HCT116 (cell line): ENCODE measurements at regions not wholly inside any gene's neighbourhood (a gene's known extent, or its start where the extent isn't known, plus 50 kb on each side); places are given as distances from the start of the nearest gene placed in this dataset.

Experiments used
- ATAC-seq: fragments of 200-7000 bp; cut with Tn5 transposase; 2 replicates; pipeline ENCODE4 v1.9.1; 2020; ENCODE audit warnings: mild to moderate bottlenecking, moderate library complexity
- BruUV-seq: library from RNA; stranded (reverse); fragments of 400-500 nt; replicated peaks from 2 replicates; lab custom pipeline; 2021; lab: Mats Ljungman, UMichigan
- CTCF ChIA-PET: fragments of 300-600 bp; sonication (Branson Sonifier 250); formaldehyde crosslinking; loops from one replicate; lab custom pipeline; 2021; ENCODE audit warnings: antibody characterized with exemption; lab: Charles Lee
- POLR2A ChIA-PET: fragments of 300-600, 350-600 bp; sonication (Branson Sonifier 250); formaldehyde crosslinking; loops from one replicate; lab custom pipeline; 2021; ENCODE audit warnings: antibody characterized with exemption; lab: Charles Lee
- RAD21 ChIA-PET, 2 experiments: fragments of 300-600 bp; sonication (Branson Sonifier 250); formaldehyde crosslinking; loops; one replicate each; lab custom pipeline; 2023; ENCODE audit warnings: low total read pairs in 2 of 2; ENCODE audit not compliant: uncharacterized antibody in 2 of 2, unreplicated experiment in 2 of 2, low non-redundant PET in 1 of 2; lab: Charles Lee
- DNase-seq: peaks from one replicate; pipeline ENCODE4 v3.0.0-alpha.2; 2010; ENCODE audit warnings: low read depth, low spot score
- H2AFZ ChIP-seq: fragments of 200-600 bp; shearing (Covaris generic), sonication (generic); 2 replicates; pipeline ENCODE4 v1.6.1; 2017; ENCODE audit warnings: low read depth, mixed run types, mixed read lengths, antibody characterized with exemption, low read length; ENCODE audit not compliant: poor library complexity, severe bottlenecking
- H3K27ac ChIP-seq: 2 replicates; pipeline ENCODE4 v1.5.1; 2012; ENCODE audit warnings: low read depth, low read length
- H3K27me3 ChIP-seq: fragments of 200-600 bp; sonication (generic); 2 replicates; pipeline ENCODE4 v1.6.1; 2016; ENCODE audit warnings: mixed run types, low read length, mixed read lengths; ENCODE audit not compliant: insufficient read depth
- H3K36me3 ChIP-seq, 2 experiments: fragments of 200-500 bp in 1 of 2; fragments of 200-600 bp in 1 of 2; sonication (Bioruptor generic) in 1 of 2; sonication (generic) in 1 of 2; 2 replicates each; pipeline versions ENCODE4 v1.5.1 to v1.6.1; 2014 to 2016; ENCODE audit warnings: low read length in 2 of 2, inconsistent platforms in 1 of 2, mixed read lengths in 1 of 2, mixed run types in 1 of 2; ENCODE audit not compliant: insufficient read depth in 2 of 2, control insufficient read depth in 1 of 2
- H3K4me1 ChIP-seq, 2 experiments: fragments of 200-600 bp in 1 of 2; sonication (generic) in 1 of 2; 2 replicates each; pipeline versions ENCODE4 v1.5.1 to v1.6.1; 2012 to 2017; ENCODE audit warnings: low read length in 2 of 2, inconsistent platforms in 1 of 2, mild to moderate bottlenecking in 1 of 2, mixed read lengths in 1 of 2, mixed run types in 1 of 2, moderate library complexity in 1 of 2; ENCODE audit not compliant: insufficient read depth in 2 of 2, control insufficient read depth in 1 of 2
- H3K4me2 ChIP-seq: fragments of 200-600 bp; sonication (generic); 2 replicates; pipeline ENCODE4 v1.6.1; 2017; ENCODE audit warnings: mixed run types, low read length, mixed read lengths
- H3K4me3 ChIP-seq, 2 experiments: fragments of 200-600 bp in 1 of 2; sonication (generic) in 1 of 2; replicated peaks in 1 of 2; 2 replicates each; pipeline ENCODE4 v1.5.1; 2011 to 2016; ENCODE audit warnings: low read length in 2 of 2, control low read depth in 1 of 2, low read depth in 1 of 2, mild to moderate bottlenecking in 1 of 2, mixed read lengths in 1 of 2, mixed run types in 1 of 2
- H3K79me2 ChIP-seq: fragments of 200-600 bp; sonication (generic); 2 replicates; pipeline ENCODE4 v1.6.1; 2017; ENCODE audit warnings: mild to moderate bottlenecking, mixed run types, low read length, moderate library complexity, mixed read lengths; ENCODE audit not compliant: insufficient read depth
- H3K9ac ChIP-seq: fragments of 200-600 bp; sonication (generic); 2 replicates; pipeline ENCODE4 v1.6.1; 2016; ENCODE audit warnings: low read length, mixed read lengths
- H3K9me2 ChIP-seq: fragments of 200-600 bp; sonication (generic), shearing (Covaris generic); 2 replicates; pipeline ENCODE4 v1.6.1; 2017; ENCODE audit warnings: mixed run types, mild to moderate bottlenecking, moderate library complexity; ENCODE audit not compliant: insufficient read depth
- H3K9me3 ChIP-seq, 2 experiments: fragments of 200-500 bp in 1 of 2; fragments of 200-600 bp in 1 of 2; sonication (Bioruptor generic) in 1 of 2; sonication (generic) in 1 of 2; 2 replicates each; pipeline ENCODE4 v1.6.1; 2014 to 2017; ENCODE audit warnings: low read length in 2 of 2, mixed read lengths in 2 of 2, inconsistent platforms in 1 of 2, low read depth in 1 of 2, mild to moderate bottlenecking in 1 of 2, mixed run types in 1 of 2, moderate library complexity in 1 of 2; ENCODE audit not compliant: control insufficient read depth in 1 of 2, insufficient read depth in 1 of 2
- H4K20me1 ChIP-seq: fragments of 200-600 bp; sonication (generic), shearing (Covaris generic); 2 replicates; pipeline ENCODE4 v1.6.1; 2017; ENCODE audit warnings: mixed run types, mild to moderate bottlenecking, moderate library complexity; ENCODE audit not compliant: insufficient read depth
- CBX3 ChIP-seq: IDR thresholded peaks from 2 replicates; pipeline ENCODE4 v1.6.1; 2012; ENCODE audit warnings: low read depth
- EGR1 ChIP-seq: IDR thresholded peaks from 2 replicates; pipeline ENCODE4 v1.6.1; 2012; ENCODE audit warnings: low read depth
- ELF1 ChIP-seq: IDR thresholded peaks from 2 replicates; pipeline ENCODE4 v1.6.1; 2012; ENCODE audit warnings: low read depth, borderline replicate concordance
- EZH2phosphoT487 ChIP-seq: fragments of 200-600 bp; IDR thresholded peaks from 2 replicates; pipeline ENCODE4 v1.6.1; 2018; ENCODE audit warnings: antibody characterized with exemption, borderline replicate concordance
- FOSL1 ChIP-seq: IDR thresholded peaks from 2 replicates; pipeline ENCODE4 v1.6.1; 2012; ENCODE audit warnings: low read depth
- JUND ChIP-seq: IDR thresholded peaks from 2 replicates; pipeline ENCODE4 v1.6.1; 2012
- POLR2A ChIP-seq: IDR thresholded peaks from 2 replicates; pipeline ENCODE4 v1.7.0; 2011; ENCODE audit warnings: borderline replicate concordance; ENCODE audit not compliant: insufficient read depth, insufficient read length; ENCODE audit errors: extremely low read depth
- SP1 ChIP-seq: IDR thresholded peaks from 2 replicates; pipeline ENCODE4 v1.6.1; 2012; ENCODE audit warnings: low read depth
- YY1 ChIP-seq: IDR thresholded peaks from 2 replicates; pipeline ENCODE4 v1.6.1; 2011; ENCODE audit warnings: low read length, low read depth, moderate library complexity, mild to moderate bottlenecking; ENCODE audit not compliant: insufficient replicate concordance; ENCODE audit errors: extremely low read depth
- ZNF274 ChIP-seq: fragments of 200-500 bp; sonication (Bioruptor generic); IDR thresholded peaks from 2 replicates; pipeline ENCODE4 v1.6.1; 2014; ENCODE audit warnings: mild to moderate bottlenecking, low read depth, low read length, inconsistent platforms
- intact Hi-C: fragments of 100-400 bp; cut with micrococcal nuclease; formaldehyde crosslinking; loops from 2 replicates; pipeline ENCODE4 v1.10.0; 2022
- TF ChIP-seq, protein P1 (sequence below): IDR thresholded peaks from 2 replicates; pipeline ENCODE4 v1.6.1; 2012
- TF ChIP-seq, protein P2 (sequence below): IDR thresholded peaks from 2 replicates; pipeline ENCODE4 v1.6.1; 2012; ENCODE audit warnings: low read depth
- TF ChIP-seq, protein P3 (sequence below): IDR thresholded peaks from 2 replicates; pipeline ENCODE4 v1.6.1; 2012
- TF ChIP-seq, protein P4 (sequence below), 3 experiments: fragments of 200-600 bp in 1 of 3; sonication (generic) in 1 of 3; IDR thresholded peaks in 2 of 3; conservative IDR thresholded peaks in 1 of 3; 2 replicates each; pipeline ENCODE4 v1.5.1; 2012 to 2017; ENCODE audit warnings: low read depth in 2 of 3, low read length in 2 of 3, antibody characterized with exemption in 1 of 3, borderline replicate concordance in 1 of 3, control low read depth in 1 of 3, mild to moderate bottlenecking in 1 of 3, mixed read lengths in 1 of 3, mixed run types in 1 of 3, moderate library complexity in 1 of 3; ENCODE audit not compliant: insufficient read depth in 1 of 3

DNA sequence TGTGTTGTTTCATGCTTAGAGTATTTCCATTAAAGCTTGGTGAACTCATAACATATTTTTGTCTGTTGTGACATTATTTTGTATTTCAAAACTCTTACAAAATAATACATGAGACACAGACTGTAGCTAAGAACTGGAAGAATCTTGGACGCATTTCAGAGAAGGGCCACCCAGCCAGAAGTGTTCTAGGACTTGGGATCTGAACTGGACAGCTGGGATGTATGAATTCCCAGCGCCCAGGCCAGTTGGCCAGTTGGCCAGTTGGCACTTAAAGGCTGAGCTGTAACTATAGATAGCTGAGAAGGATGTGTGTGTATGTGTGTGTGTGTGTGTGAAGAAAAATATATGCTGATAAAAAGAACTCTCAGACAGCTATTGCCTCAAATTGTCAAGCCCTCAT lies 193.4 kb upstream of the GPR101 start:
- CTCF ChIA-PET: no interaction called here
- H3K9me2 ChIP-seq: no peaks in the 10 kb centered on the region
- intact Hi-C loops: no loop called here
- no peak overlapping the region for H3K4me2 ChIP-seq
- RAD21 ChIA-PET: no interaction called here
- POLR2A ChIA-PET: no interaction called here
- H4K20me1 ChIP-seq: no peaks in the 10 kb centered on the region
- no TSS peak for BruUV-seq
- no peaks in the 10 kb centered on the region for H3K36me3 ChIP-seq
- no peaks in the 10 kb centered on the region for H3K27me3 ChIP-seq
- ATAC-seq: no peak
- no peaks in the 10 kb centered on the region for H3K4me1 ChIP-seq
- H3K4me3 ChIP-seq: no peak overlapping the region
- no peak for DNase-seq
- no peak for TF ChIP-seq ZNF274
- TF ChIP-seq JUND: no peak
- TF ChIP-seq CBX3: no peak
- TF ChIP-seq FOSL1: no peak
- no peak for TF ChIP-seq SP1
- TF ChIP-seq, protein P1, sequence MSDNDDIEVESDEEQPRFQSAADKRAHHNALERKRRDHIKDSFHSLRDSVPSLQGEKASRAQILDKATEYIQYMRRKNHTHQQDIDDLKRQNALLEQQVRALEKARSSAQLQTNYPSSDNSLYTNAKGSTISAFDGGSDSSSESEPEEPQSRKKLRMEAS: no peak
- TF ChIP-seq EGR1: no peak
- no peak for TF ChIP-seq ELF1
- TF ChIP-seq, protein P2, sequence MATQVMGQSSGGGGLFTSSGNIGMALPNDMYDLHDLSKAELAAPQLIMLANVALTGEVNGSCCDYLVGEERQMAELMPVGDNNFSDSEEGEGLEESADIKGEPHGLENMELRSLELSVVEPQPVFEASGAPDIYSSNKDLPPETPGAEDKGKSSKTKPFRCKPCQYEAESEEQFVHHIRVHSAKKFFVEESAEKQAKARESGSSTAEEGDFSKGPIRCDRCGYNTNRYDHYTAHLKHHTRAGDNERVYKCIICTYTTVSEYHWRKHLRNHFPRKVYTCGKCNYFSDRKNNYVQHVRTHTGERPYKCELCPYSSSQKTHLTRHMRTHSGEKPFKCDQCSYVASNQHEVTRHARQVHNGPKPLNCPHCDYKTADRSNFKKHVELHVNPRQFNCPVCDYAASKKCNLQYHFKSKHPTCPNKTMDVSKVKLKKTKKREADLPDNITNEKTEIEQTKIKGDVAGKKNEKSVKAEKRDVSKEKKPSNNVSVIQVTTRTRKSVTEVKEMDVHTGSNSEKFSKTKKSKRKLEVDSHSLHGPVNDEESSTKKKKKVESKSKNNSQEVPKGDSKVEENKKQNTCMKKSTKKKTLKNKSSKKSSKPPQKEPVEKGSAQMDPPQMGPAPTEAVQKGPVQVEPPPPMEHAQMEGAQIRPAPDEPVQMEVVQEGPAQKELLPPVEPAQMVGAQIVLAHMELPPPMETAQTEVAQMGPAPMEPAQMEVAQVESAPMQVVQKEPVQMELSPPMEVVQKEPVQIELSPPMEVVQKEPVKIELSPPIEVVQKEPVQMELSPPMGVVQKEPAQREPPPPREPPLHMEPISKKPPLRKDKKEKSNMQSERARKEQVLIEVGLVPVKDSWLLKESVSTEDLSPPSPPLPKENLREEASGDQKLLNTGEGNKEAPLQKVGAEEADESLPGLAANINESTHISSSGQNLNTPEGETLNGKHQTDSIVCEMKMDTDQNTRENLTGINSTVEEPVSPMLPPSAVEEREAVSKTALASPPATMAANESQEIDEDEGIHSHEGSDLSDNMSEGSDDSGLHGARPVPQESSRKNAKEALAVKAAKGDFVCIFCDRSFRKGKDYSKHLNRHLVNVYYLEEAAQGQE: no peak
- TF ChIP-seq, protein P3, sequence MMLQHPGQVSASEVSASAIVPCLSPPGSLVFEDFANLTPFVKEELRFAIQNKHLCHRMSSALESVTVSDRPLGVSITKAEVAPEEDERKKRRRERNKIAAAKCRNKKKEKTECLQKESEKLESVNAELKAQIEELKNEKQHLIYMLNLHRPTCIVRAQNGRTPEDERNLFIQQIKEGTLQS: no peak
- TF ChIP-seq, protein P4, sequence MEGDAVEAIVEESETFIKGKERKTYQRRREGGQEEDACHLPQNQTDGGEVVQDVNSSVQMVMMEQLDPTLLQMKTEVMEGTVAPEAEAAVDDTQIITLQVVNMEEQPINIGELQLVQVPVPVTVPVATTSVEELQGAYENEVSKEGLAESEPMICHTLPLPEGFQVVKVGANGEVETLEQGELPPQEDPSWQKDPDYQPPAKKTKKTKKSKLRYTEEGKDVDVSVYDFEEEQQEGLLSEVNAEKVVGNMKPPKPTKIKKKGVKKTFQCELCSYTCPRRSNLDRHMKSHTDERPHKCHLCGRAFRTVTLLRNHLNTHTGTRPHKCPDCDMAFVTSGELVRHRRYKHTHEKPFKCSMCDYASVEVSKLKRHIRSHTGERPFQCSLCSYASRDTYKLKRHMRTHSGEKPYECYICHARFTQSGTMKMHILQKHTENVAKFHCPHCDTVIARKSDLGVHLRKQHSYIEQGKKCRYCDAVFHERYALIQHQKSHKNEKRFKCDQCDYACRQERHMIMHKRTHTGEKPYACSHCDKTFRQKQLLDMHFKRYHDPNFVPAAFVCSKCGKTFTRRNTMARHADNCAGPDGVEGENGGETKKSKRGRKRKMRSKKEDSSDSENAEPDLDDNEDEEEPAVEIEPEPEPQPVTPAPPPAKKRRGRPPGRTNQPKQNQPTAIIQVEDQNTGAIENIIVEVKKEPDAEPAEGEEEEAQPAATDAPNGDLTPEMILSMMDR (IDR thresholded peaks at IDR 0.05 in 2 of 3, conservative IDR thresholded peaks at IDR 0.05 in 1 of 3; ENCODE audit: borderline replicate concordance in 1 of 3, insufficient read depth in 1 of 3, low read depth in 2 of 3, low read length in 2 of 3): no peak
- TF ChIP-seq YY1: no peak
- no peak for TF ChIP-seq POLR2A
- TF ChIP-seq EZH2phosphoT487: no peak
- H3K9me3 ChIP-seq: no peaks in the 10 kb centered on the region
- no peak overlapping the region for H3K27ac ChIP-seq
- no peak overlapping the region for H3K9ac ChIP-seq
- H3K79me2 ChIP-seq: no peaks in the 10 kb centered on the region
- H2AFZ ChIP-seq: no peak overlapping the region
